ENCODE measurements at regions not wholly inside any gene's neighbourhood (a gene's known extent, or its start where the extent isn't known, plus 50 kb on each side); places are given as distances from the start of the nearest gene placed in this dataset.

DNA sequence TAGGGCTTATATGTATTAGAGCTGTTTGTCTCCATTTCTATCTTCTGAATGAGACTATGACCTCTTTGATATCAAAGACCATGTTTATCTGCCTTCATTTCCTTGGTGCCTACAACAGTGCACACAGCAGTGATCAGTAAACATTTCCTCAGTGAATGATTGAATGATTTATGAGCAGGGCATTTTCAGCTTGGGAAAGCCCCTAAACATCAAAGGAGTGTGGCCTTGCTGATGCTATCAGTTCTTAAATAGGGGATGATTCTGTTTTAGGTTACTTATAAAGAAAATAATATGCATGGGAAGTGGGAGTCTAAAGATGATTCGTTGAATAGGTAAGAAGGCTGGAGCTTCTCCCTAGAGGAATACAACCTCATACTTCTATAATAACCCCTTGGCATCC lies 425.3 kb downstream of the ZNF521 start:
- H3K9me3 ChIP-seq (ENCODE audit: control insufficient read depth in 4 of 4, low read length in 3 of 4): no peaks in the 10 kb centered on the region
- no peak overlapping the region for H3K27ac ChIP-seq (ENCODE audit: low read depth in 1 of 2, low read length in 2 of 2)
- WGBS: 63% methylated on average over 1 of the region's 1 CpG
- no peaks in the 10 kb centered on the region for H3K4me1 ChIP-seq (ENCODE audit: control insufficient read depth in 4 of 4, insufficient read depth in 4 of 4, low read length in 3 of 4)
- no peaks in the 10 kb centered on the region for H3K36me3 ChIP-seq (ENCODE audit: control insufficient read depth in 4 of 4, insufficient read depth in 3 of 4, low read depth in 1 of 4, low read length in 3 of 4)
- DNase-seq (ENCODE audit: low spot score): no peak
- no peak overlapping the region for H3K4me3 ChIP-seq (ENCODE audit: low read depth in 1 of 3, low read length in 3 of 3)
- TF ChIP-seq RXRA (IDR thresholded peaks at IDR 0.05): no peak
- TF ChIP-seq, protein P1, sequence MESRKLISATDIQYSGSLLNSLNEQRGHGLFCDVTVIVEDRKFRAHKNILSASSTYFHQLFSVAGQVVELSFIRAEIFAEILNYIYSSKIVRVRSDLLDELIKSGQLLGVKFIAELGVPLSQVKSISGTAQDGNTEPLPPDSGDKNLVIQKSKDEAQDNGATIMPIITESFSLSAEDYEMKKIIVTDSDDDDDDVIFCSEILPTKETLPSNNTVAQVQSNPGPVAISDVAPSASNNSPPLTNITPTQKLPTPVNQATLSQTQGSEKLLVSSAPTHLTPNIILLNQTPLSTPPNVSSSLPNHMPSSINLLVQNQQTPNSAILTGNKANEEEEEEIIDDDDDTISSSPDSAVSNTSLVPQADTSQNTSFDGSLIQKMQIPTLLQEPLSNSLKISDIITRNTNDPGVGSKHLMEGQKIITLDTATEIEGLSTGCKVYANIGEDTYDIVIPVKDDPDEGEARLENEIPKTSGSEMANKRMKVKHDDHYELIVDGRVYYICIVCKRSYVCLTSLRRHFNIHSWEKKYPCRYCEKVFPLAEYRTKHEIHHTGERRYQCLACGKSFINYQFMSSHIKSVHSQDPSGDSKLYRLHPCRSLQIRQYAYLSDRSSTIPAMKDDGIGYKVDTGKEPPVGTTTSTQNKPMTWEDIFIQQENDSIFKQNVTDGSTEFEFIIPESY (IDR thresholded peaks at IDR 0.05): no peak
- no peak for TF ChIP-seq FOXA2 (IDR thresholded peaks at IDR 0.05)
- TF ChIP-seq, protein P2, sequence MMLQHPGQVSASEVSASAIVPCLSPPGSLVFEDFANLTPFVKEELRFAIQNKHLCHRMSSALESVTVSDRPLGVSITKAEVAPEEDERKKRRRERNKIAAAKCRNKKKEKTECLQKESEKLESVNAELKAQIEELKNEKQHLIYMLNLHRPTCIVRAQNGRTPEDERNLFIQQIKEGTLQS (IDR thresholded peaks at IDR 0.05): no peak
- no peak for TF ChIP-seq YY1 (IDR thresholded peaks at IDR 0.05)
- TF ChIP-seq, protein P3, sequence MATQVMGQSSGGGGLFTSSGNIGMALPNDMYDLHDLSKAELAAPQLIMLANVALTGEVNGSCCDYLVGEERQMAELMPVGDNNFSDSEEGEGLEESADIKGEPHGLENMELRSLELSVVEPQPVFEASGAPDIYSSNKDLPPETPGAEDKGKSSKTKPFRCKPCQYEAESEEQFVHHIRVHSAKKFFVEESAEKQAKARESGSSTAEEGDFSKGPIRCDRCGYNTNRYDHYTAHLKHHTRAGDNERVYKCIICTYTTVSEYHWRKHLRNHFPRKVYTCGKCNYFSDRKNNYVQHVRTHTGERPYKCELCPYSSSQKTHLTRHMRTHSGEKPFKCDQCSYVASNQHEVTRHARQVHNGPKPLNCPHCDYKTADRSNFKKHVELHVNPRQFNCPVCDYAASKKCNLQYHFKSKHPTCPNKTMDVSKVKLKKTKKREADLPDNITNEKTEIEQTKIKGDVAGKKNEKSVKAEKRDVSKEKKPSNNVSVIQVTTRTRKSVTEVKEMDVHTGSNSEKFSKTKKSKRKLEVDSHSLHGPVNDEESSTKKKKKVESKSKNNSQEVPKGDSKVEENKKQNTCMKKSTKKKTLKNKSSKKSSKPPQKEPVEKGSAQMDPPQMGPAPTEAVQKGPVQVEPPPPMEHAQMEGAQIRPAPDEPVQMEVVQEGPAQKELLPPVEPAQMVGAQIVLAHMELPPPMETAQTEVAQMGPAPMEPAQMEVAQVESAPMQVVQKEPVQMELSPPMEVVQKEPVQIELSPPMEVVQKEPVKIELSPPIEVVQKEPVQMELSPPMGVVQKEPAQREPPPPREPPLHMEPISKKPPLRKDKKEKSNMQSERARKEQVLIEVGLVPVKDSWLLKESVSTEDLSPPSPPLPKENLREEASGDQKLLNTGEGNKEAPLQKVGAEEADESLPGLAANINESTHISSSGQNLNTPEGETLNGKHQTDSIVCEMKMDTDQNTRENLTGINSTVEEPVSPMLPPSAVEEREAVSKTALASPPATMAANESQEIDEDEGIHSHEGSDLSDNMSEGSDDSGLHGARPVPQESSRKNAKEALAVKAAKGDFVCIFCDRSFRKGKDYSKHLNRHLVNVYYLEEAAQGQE (IDR thresholded peaks at IDR 0.05): no peak
- no peak for TF ChIP-seq RAD21 (IDR thresholded peaks at IDR 0.05)
- TF ChIP-seq HNF4A (conservative IDR thresholded peaks at IDR 0.05): no peak
- TF ChIP-seq CTCF (IDR thresholded peaks at IDR 0.05; ENCODE audit: low read depth, low read length, missing input control): no peak
- TF ChIP-seq NR2F2 (IDR thresholded peaks at IDR 0.05): no peak
- TF ChIP-seq FOXA1 (IDR thresholded peaks at IDR 0.05): no peak
- TF ChIP-seq GABPA (IDR thresholded peaks at IDR 0.05 in 1 of 2, conservative IDR thresholded peaks at IDR 0.05 in 1 of 2): no peak
- TF ChIP-seq JUND (IDR thresholded peaks at IDR 0.05): no peak
- TF ChIP-seq HNF4G (IDR thresholded peaks at IDR 0.05): no peak
- TF ChIP-seq SP1 (IDR thresholded peaks at IDR 0.05): no peak
- no peak for TF ChIP-seq TAF1 (conservative IDR thresholded peaks at IDR 0.05)
- TF ChIP-seq EGR1 (IDR thresholded peaks at IDR 0.05; ENCODE audit: low read depth in 2 of 2): no peak
- no peak for TF ChIP-seq MAX (IDR thresholded peaks at IDR 0.05)
- H3K27me3 ChIP-seq (ENCODE audit: control insufficient read depth in 4 of 4, insufficient read depth in 4 of 4, low read length in 3 of 4): peaks cover 0 to 7% (median 0%) of the 10 kb centered on the region in 4 donors
- no peak overlapping the region for H3K9ac ChIP-seq (ENCODE audit: low read depth in 1 of 2, low read length in 2 of 2)

All from liver (tissue), 8 donors.